ENCODE measurements at regions not wholly inside any gene's neighbourhood (a gene's known extent, or its start where the extent isn't known, plus 50 kb on each side); places are given as distances from the start of the nearest gene placed in this dataset.

- no peak for ATAC-seq
Observed at GRCh38 chr6:14190929-14191224, 73.3 kb downstream of the CD83 start.

GRCh38 chr6:14191761-14192160 is 74.2 kb downstream of the CD83 start:
- ATAC-seq = no peak
- TF ChIP-seq TOX (CRISPR knock-in tag; IDR thresholded peaks at IDR 0.05; ENCODE audit: borderline replicate concordance) (no peak), ESRRG (CRISPR knock-in tag; IDR thresholded peaks at IDR 0.05) (no peak), ZFP3 (CRISPR knock-in tag; IDR thresholded peaks at IDR 0.05) (no peak), ARNTL (CRISPR knock-in tag; IDR thresholded peaks at IDR 0.05; ENCODE audit: borderline replicate concordance, low read depth) (no peak), ZNF565 (CRISPR knock-in tag; conservative IDR thresholded peaks at IDR 0.05; ENCODE audit: low read depth) (no peak), ZNF70 (CRISPR knock-in tag; IDR thresholded peaks at IDR 0.05) (no peak), PATZ1 (CRISPR knock-in tag; IDR thresholded peaks at IDR 0.05; ENCODE audit: borderline replicate concordance) (no peak), RARB (CRISPR knock-in tag; IDR thresholded peaks at IDR 0.05) (no peak), ISL1 (CRISPR knock-in tag; IDR thresholded peaks at IDR 0.05) (no peak), CREB5 (CRISPR knock-in tag; IDR thresholded peaks at IDR 0.05; ENCODE audit: low read depth) (no peak), CSDC2 (CRISPR knock-in tag; IDR thresholded peaks at IDR 0.05) (no peak), SNAI2 (CRISPR knock-in tag; IDR thresholded peaks at IDR 0.05) (no peak), TSHZ2 (CRISPR knock-in tag; IDR thresholded peaks at IDR 0.05) (no peak), POU6F1 (CRISPR knock-in tag; IDR thresholded peaks at IDR 0.05; ENCODE audit: borderline replicate concordance, low read depth) (no peak), OSR1 (CRISPR knock-in tag; IDR thresholded peaks at IDR 0.05) (no peak), GLIS3 (CRISPR knock-in tag; IDR thresholded peaks at IDR 0.05) (no peak), CSRNP3 (CRISPR knock-in tag; IDR thresholded peaks at IDR 0.05) (no peak)

More at GRCh38 chr6:14190929-14191224, 73.3 kb downstream of the CD83 start:
- TF ChIP-seq CSDC2 (CRISPR knock-in tag; IDR thresholded peaks at IDR 0.05) (no peak), GLIS3 (CRISPR knock-in tag; IDR thresholded peaks at IDR 0.05) (no peak), CSRNP3 (CRISPR knock-in tag; IDR thresholded peaks at IDR 0.05) (no peak), SNAI2 (CRISPR knock-in tag; IDR thresholded peaks at IDR 0.05) (no peak), RARB (CRISPR knock-in tag; IDR thresholded peaks at IDR 0.05) (no peak), BACH2 (CRISPR knock-in tag; IDR thresholded peaks at IDR 0.05; ENCODE audit: borderline replicate concordance) (no peak), ZFP3 (CRISPR knock-in tag; IDR thresholded peaks at IDR 0.05) (no peak), ISL1 (CRISPR knock-in tag; IDR thresholded peaks at IDR 0.05) (no peak), ZC3H10 (CRISPR knock-in tag; IDR thresholded peaks at IDR 0.05) (no peak), TCF4 (CRISPR knock-in tag; IDR thresholded peaks at IDR 0.05; ENCODE audit: borderline replicate concordance) (no peak), ZNF565 (CRISPR knock-in tag; conservative IDR thresholded peaks at IDR 0.05; ENCODE audit: low read depth) (no peak)
